CD4-positive, alpha-beta T cell treated with Interleukin-4 for 4 hours (primary cell): ENCODE measurements at regions not wholly inside any gene's neighbourhood (a gene's known extent, or its start where the extent isn't known, plus 50 kb on each side); places are given as distances from the start of the nearest gene placed in this dataset.

ENCODE experiments used
- DNase-seq: peaks from one replicate; pipeline ENCODE4 v3.0.0-alpha.2; 2020

DNA sequence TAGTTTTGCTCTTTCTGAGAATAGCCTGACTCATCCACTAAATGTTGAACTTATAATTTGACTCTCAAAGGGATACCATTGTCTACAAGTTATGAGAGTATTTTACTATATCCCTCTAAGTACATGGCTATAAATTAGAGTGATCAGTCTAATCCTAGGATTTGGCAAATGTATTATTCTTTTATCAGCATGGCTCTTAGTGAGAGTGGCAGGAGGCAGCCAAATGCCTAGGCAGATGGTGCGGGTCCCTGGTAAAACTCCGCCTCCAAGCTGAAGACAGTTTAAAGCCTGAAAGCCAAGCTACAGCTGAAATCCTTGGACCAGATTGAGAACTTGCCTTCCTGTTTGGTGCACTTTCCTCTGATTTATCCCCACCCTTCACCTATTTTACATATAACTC, 631.8 kb downstream of the SQOR start:
- DNase-seq, result no peak

DNA sequence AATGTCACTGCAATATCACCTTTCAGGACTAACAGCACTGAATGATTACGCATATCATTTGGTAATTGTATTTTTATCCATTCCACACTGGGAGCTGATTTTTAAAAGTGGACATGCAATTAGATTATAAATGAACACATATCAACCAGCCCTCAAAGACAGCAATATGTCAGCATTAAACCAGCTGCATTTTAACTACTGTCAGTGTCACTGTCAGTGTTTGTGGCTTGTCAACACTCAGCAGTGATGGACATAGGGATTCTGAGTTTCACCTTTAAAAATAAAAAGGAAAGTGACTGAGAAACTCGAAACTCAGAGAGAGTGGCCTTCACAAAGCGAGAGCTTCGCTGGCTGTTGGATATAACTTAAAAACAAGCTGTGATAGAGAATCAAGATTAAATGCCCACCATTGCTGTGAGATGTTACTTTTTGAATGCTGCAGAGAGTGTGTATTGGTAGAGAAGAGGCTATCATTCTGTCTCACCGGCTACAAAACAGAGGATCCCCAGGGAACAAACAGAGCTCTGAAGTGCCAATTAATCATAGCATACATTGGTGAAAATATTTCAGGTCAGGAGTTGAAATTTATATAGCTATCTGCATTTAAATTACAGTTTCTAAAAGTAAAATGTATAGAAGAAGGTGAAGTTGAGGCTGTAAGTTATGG, 635.8 kb downstream of the SQOR start:
- no peak for DNase-seq

DNA sequence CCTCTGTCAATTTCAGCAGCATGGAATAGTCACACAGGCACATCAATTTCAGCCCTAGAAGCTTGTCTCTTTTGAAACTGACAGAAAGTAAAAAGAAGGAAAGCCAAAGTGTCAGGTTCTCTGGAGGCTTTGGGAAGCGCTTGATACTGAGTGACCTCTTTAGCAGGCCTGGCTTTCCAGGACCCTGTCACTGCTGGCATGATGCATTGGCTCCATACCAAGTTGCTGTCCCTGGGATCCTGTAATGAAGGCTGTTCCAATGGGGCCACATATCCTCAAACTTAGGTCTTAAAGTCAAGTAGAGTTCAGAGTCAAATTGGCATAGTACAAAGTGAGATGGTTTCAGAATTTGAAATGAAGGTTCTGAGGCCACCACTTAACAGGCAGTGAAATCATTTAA, 640.9 kb downstream of the SQOR start:
- no peak for DNase-seq

DNA sequence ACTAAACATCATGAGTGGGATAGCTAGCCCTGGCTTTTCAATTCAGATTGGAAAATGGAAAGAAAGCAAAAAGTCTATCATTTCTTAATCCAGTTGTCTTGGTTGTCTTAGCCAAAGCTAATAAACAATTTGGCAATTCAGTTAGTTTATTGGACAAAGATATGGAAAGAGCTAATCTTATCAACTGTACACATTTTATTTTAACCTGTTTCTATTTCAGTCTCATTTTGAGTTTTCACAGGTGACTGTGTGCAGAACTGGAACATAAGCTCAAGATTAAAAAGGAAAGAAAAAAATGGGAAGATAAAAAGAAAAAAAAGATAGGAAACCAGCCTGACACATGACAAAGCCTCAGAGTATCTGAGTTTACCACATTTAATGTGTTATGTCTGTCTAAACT, 642.6 kb downstream of the SQOR start:
- no peak for DNase-seq

DNA sequence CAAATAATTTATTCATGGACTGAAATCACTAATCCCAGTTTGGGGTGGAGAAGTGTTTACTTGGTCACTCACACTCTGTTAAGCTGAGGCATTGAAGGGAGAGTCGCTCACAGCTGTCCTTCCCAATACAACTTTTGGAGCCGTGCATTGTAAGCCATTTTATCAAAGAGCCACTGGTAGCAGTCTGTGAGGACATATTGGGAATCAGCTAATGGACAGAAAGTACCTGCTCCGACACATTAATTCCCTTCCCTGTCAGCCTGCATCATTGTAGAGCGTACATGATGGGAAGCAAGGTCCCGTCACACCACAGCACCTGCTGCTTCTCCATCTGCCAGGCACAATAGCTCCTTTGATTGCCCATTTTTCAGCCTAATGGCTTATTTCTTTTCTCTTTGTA, 643.2 kb downstream of the SQOR start:
- no peak for DNase-seq

DNA sequence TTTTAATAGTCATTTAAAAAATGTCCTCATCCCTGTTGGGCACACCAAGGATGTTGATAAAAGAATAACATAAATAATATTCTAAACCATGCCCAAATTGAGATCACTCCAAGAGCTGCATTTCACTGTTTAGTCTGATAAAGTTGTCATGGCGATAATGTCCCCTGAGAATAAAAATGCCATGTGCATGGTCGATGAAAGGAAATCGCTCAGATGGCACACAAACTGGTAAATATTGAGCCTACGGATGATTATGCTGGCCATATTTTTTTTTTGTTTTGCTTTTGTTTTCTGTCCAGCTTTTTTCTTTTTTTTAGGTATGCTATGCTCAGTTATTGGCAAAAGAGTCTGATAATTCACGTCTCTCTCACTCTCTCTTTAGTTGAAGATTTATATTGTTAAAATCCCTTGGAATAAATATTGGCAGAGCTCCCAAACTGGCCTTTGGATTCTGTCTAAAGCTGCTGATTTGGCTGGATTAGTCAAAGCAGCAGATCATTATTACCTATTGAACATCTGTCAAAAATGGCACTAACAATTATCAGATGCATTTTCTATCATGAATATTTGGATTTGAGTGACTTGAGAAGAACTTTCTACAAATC, 643.8 kb downstream of the SQOR start:
- no peak for DNase-seq

DNA sequence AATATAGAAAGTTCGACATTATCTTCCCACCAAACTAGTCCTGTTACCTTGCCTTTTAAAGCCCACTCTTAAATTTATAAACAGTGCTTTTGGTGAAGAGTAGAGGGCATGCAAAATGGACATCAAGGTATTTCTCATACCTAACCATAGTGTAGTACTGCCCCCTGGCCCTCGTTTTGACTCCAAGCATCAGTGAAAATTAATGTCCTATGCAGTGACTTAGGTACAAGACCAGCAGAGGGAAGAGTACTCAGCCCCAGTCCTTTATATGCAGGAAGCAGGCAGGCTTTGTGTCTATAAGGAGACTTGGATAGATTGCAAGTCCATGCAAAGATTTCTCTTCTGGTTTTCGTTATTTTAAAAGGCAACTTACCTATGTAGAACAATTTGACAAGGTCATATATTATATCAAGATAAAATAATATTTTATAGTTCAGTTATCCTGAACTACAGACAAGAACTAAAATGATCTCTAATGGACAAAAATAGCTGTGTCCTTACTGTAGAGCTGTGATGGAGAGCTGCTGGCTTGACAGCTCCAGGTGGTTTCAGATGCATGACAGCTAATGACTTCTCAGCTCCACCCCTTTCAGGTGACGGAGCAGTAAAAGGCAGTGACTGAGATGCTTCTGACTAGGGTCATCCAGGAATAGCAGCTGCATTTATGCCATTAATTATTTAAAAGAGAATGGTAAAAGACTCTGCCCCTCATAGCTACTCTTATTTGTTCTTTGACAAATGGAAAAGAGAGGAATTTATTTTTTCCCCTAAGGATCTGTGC, 646.1 kb downstream of the SQOR start:
- DNase-seq, result no peak

DNA sequence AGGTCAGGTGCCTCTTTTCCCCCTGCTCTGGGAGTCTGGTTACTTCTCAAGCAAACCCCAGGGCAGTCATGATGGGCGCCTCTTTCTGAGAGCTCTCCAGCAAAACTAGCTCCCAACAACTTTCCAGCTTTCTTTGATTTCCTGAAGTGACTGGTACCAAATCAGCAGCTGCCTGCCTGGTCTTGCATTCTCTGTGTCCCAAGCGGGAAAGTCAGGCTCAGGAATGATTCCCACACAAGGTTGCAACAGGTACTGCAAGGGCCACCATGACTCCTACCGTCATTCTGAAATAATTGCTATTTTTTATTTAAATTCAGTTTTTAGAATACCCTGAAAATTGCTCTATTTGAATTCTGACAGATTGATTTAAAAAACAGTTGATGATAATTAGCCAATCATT, 658.7 kb downstream of the SQOR start:
- DNase-seq, result no peak

DNA sequence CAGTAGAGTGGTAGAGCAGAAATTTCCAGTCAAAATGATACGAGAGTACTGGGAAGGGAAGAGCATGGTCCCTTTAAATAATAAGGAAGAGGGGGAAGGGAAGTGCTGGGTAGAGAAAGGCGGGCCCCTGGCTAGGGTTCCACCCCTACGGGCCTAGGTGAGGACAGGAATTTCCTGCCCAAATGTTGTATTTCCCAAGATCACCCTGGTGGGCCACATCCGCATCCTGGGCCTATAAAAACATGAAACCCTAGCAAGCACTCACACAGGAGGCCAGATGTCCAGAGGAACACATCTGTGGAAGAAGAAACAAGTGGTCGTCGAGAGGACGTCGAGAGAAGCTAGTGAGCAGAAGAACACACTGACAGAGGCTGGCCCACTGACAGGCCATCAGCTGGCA, 661.2 kb downstream of the SQOR start:
- DNase-seq, result no peak

DNA sequence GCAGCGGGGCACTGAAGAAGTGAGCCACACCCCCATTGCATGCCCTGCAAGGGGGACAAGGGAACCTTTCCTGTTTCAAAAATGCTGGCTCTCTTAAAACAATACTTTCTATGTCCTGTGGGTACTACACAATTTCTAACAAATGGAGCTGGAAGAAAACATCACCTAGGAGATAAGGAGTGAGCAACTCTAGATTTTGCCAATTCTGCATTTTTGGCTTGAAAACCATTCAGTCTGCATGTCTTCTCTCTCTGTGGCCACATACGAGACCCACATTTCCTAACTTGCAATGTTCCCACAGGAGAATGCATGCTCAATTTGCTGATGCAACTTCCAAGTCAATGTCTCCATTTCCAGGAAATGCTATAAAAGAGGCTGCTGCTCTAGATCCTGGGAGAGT, 662.0 kb downstream of the SQOR start:
- no peak for DNase-seq

DNA sequence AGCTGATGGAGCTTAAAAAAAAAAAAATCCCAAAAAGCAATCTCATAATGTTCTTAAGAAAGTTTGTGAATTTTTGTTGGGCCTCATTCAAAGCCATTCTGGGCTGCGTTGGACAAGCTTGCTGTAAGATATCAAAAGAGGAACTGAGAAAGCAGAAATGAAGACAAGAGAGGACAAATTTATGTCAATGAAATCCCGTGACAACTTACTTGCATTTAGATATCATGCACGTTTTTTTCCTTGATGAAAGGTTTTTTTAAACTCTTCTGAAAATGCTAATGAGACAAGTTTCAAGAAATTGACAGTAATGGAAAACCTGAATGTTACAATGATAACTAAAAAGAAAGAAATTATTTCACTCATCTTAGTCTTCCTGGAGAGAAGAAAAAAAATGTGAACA, 662.9 kb downstream of the SQOR start:
- DNase-seq, result no peak

DNA sequence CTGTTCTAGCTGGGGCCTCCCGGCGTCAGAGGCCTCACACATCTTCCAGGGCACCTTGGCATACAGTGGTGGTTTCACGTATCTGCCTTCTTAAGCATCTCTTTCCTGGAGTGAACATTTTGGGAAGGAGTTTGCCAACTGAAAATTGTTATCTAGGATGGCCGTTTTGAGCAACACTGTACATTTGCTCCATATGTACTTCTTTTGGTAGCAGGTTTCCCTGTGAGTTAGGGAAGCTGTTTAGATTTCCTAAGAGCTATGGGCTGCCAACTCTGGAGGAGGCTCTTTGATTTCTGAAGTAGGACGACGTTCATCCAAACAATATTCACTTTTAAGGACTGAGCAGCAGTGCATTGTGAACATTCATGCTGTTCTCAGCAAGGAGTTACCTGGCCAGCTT, 665.9 kb downstream of the SQOR start:
- DNase-seq, result no peak

DNA sequence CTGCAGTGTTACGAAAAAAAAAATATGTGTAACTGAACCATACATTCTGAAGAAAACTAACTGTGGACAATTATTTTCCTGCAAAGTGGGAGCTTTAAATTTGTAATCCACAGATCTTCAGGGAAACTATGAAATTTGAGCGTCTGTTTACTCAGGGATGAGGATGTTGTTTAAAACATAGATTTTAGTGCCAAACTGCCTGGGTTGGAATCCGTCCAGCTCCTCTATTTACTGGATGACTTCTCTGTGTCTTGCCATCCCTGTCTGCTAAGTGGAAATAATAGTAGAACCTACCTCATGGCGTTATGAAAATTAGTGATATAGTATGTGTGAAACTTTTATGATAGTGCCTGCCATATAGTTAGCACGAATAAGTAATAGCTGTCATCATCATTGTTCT, 666.5 kb downstream of the SQOR start:
- no peak for DNase-seq

DNA sequence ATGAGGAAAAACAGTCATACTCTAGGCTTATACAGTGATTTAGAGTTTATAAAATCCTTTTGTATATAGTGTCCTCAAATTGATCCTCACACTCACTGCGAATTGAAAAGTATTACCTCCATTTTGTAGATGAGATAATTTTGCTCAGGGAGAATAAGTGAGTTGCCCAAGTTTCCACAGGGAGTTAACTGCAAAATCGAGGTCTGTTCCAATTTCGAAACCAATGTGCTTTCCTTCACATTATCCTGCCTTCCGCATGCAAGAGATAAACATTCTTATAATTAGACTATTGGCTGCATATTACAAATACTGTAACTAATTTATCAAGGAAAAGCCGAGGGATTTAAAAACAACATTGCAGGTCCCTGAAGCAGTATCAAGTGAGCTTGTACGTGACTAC, 667.0 kb downstream of the SQOR start:
- no peak for DNase-seq

DNA sequence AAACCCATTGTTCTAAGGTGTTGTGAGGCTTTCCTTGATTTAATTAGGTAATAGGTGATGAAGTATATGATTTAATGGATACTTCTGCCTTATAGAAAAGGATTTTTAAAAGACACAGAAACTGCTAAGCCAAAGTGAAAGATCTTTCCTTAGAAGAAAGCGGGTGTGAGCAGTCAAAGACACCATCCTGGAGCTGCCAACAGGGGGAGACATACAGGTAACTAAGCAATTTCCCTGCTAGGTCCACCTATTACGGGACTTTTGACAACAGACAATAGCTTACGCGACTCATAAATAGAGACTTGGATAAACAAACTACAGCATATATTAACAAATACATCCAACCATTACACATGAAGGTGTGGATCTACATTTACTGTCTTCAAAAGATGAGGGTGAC, 669.5 kb downstream of the SQOR start:
- DNase-seq, result no peak

DNA sequence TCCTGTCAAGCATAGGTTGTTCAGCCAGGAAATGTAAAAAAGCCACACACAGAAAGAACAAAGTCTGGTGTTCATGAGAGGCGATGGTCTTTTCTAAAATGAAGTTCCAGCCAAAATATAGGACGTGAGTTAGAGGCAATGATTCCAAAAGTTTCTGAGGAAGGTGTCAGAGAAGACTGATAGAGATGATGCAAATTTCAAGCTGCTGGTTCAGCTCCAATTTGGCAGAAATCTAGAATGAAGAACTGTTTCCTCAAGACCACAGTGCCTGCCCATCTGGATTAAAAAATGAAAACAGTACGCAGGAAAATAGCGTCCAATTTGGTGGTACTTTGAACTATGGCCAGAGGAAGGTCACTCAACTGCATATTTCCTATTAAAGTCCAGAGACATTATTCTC, 672.9 kb downstream of the SQOR start:
- no peak for DNase-seq

DNA sequence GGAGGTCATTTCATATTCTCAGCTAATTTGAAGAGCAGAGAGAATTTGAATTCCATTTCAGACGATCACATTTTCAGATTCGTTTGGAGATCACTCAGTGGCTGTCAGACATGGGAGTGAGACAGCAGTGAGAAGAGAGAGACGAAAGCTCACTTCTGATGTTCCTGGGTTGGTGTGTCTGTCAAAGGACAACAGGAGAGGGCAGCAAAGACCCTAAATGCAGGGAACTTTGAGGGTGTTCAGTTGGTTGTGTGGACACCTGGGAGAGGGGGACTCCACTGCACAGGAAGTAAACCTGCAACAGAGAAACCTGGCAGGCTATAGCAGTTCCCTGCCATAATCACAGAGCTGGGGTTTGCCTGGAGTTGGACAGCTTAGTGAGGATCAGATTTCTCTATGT, 675.1 kb downstream of the SQOR start:
- no peak for DNase-seq

DNA sequence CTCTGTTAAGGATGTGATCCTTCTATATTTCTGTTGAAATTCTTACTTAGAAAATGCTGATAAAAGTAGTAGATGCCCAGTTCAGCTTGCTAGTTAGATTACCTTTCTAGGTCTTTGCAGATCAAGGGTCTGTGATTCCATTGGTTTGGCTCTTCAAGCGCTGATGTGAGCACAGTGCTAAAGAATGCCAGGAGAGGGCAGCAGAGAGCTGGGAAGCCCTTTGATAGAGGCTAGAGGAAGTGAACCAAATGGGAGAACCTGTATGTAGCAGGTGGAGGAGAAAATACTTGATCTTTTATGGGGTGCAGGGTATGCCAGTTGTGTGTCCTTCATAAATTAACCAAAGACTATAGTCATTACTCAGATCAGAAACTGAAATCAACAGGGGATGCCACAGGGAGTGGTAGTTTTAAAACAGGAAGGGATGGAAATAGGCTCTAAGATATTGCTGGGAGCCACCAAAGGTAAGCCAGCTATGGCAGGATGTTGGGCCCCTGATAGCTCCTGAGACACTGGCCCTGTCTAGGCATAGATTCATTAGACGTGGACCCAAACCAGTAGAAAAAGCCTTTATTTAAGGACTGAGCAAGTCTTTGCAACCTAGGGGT, 677.4 kb downstream of the SQOR start:
- DNase-seq, result peak; percentile 41

DNA sequence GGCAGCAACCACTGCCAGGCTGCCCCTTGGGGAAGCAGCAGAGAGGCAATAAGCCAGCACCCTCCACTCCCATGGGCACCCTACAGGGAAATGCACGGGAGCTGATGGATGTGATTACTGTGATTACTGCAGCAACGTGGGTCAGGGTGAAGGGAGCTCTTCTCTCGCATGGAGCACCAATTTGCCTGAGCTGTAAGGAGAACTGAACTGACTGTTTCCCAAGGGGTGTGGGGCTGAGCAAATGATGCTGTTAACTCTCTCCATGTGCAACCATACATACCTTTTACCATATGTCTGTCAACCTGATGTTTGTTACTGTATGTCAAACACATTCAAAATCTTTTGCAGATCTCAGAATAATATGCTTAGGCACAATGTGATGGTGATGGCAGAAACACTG, 680.6 kb downstream of the SQOR start:
- no peak for DNase-seq

DNA sequence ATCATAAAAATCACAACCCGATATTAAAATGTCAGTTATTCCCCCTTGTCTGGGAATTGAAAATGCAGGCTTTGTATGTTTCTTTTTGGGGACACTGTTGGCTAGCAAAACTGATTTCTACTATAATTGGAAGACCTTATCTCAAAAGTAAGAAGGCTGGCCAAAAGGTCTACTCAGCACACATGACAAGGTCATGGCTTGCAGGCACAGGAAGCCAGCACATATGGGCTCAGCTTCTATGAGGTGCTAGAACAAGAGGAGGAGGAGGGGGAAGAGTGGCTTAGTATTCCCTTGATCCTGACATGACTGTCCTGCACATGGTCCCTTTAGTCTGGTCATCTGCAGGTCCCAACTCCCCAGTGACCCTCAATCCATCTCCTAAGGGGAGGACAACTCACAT, 681.2 kb downstream of the SQOR start:
- no peak for DNase-seq

DNA sequence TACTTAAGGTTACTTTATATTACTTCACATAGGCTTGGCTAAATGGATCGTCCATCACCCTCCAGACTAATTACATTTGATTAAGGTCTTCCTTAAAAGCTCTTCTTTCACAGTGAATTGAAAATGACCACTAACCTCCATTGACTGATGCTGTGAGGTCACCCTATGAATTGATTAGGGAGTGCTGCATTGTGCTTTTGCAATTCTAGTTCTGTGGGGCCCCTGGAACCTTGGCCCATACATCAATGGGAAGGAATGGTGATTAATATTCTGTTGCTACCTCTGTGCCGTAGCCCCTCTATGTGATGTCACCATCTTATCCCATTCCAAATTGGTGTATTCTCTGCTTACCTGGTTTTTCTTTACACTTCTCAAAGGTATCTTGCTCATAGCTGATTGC, 682.2 kb downstream of the SQOR start:
- no peak for DNase-seq

DNA sequence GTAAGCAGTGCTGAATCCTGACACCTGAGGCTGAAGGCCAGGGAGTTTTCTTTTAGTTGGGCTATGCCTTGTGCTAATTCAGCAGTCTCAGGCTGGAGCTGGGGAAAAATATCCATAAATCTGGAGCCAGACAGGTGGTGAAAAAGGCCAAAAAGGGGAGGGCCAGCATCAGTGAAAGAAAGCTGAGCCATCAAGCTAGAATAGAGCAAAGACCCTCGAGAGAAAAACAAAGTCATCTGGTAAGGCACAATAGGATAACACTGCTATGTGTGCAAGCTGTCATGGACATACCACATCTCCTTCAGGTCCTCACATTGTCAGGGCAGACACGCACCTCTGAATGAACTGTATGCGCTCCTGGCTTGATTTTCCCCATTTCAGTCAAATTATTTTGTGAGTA, 687.9 kb downstream of the SQOR start:
- DNase-seq, result no peak

DNA sequence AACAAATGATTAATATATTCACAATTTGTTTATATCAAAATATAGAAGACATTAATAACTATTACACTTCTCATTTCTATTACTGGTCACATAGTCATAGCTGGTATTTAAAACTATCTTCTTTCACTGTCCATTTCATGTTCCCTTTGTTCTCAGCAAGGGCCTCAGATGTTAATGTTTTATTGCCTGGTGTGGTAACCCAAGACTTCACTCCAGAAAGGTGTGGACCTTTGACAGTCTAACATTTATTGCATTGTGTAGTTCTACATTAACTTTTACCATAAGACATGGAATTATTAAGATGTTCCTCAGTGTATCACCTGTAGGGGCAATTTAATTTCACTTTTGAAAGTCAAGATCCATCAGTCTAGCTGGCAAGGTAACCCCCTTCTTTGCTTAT, 691.3 kb downstream of the SQOR start:
- DNase-seq, result no peak

DNA sequence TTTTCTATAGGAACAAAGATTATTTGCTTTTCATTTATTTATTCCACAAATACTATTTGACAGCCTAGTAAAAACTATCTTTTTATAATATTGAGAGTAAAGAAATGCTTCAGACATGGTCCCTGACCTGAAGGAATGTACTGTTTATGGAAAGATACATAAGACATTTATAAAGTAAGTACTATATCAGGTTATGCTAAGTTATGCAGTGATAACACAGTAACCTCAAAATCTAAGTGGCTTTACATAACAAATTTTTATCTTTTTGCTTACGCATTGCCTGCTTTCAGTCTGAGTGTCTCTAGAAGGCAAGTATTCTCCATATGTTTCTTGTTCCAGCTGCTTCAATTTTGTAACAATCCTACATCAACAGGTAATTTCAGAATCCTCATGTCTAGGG, 694.0 kb downstream of the SQOR start:
- DNase-seq, result no peak
